Nephron (organoid): ENCODE measurements at regions not wholly inside any gene's neighbourhood (a gene's known extent, or its start where the extent isn't known, plus 50 kb on each side); places are given as distances from the start of the nearest gene placed in this dataset.
A peak's percentile ranks its signal among the peaks of the same experiment; 100 is the strongest.

Source experiments
- H3K27ac Mint-ChIP-seq, 3 experiments: 2 replicates each; pipeline ENCODE4 v1.8.0; 2020; ENCODE audit warnings: mixed read lengths in 3 of 3, mild to moderate bottlenecking in 2 of 3, moderate library complexity in 1 of 3
- H3K27me3 Mint-ChIP-seq: 2 replicates; pipeline ENCODE4 v1.8.0; 2021; ENCODE audit warnings: low read depth, mild to moderate bottlenecking, moderate library complexity, mixed read lengths
- H3K36me3 Mint-ChIP-seq: 2 replicates; pipeline ENCODE4 v1.8.0; 2020; ENCODE audit warnings: low read depth, mixed read lengths
- H3K4me1 Mint-ChIP-seq: 2 replicates; pipeline ENCODE4 v1.8.0; 2020; ENCODE audit warnings: mixed read lengths
- H3K4me3 Mint-ChIP-seq, 3 experiments: 2 replicates each; pipeline ENCODE4 v1.8.0; 2020; ENCODE audit warnings: mild to moderate bottlenecking in 3 of 3, mixed read lengths in 3 of 3, moderate library complexity in 2 of 3
- H3K9me3 Mint-ChIP-seq: 2 replicates; pipeline ENCODE4 v1.8.0; 2020; ENCODE audit warnings: mixed read lengths
- TF ChIP-seq, protein P1 (sequence below), 3 experiments: fragments of 200-600 bp; sonication (generic); IDR thresholded peaks; one replicate each; pipeline ENCODE4 v1.5.0; 2021; ENCODE audit warnings: antibody characterized with exemption in 3 of 3; ENCODE audit not compliant: unreplicated experiment in 3 of 3

DNA sequence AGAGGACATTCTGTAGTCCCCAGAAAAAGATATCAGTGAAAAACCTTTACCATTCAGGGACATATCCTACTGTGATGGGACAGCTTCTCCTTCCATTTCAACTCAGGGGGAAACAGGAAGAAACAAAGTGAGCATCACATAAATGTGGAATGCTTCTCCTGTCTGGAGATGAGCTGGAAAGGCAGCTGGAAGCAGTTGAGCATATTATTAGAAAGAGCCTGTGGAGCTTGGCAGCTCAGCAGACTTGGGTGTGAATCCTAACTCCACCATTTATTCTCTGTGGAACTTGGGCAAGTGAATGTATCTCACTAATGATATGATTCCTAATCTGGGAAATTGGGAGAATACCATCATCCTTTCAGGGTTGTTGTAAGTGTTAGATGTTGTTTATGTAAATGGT, 232.1 kb upstream of the F9 start:
- H3K9me3 Mint-ChIP-seq = no peaks in the 10 kb centered on the region
- TF ChIP-seq, protein P1, sequence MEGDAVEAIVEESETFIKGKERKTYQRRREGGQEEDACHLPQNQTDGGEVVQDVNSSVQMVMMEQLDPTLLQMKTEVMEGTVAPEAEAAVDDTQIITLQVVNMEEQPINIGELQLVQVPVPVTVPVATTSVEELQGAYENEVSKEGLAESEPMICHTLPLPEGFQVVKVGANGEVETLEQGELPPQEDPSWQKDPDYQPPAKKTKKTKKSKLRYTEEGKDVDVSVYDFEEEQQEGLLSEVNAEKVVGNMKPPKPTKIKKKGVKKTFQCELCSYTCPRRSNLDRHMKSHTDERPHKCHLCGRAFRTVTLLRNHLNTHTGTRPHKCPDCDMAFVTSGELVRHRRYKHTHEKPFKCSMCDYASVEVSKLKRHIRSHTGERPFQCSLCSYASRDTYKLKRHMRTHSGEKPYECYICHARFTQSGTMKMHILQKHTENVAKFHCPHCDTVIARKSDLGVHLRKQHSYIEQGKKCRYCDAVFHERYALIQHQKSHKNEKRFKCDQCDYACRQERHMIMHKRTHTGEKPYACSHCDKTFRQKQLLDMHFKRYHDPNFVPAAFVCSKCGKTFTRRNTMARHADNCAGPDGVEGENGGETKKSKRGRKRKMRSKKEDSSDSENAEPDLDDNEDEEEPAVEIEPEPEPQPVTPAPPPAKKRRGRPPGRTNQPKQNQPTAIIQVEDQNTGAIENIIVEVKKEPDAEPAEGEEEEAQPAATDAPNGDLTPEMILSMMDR (IDR thresholded peaks at IDR 0.05; ENCODE audit: unreplicated experiment in 3 of 3) = no peak
- peak overlapping the region; percentile 32 to 75 (median 69) for H3K27ac Mint-ChIP-seq
- H3K36me3 Mint-ChIP-seq = no peaks in the 10 kb centered on the region
- peaks cover 3% of the 10 kb centered on the region for H3K27me3 Mint-ChIP-seq
- H3K4me1 Mint-ChIP-seq = peaks cover 50% of the 10 kb centered on the region
- H3K4me3 Mint-ChIP-seq = no peak overlapping the region

- no peaks in the 10 kb centered on the region for H3K9me3 Mint-ChIP-seq
- H3K27ac Mint-ChIP-seq = peak overlapping the region; percentile 26 to 75 (median 69)
- H3K4me3 Mint-ChIP-seq = peak overlapping the region in 1 of 3 experiments; percentile 7
- H3K36me3 Mint-ChIP-seq = no peaks in the 10 kb centered on the region
- peaks cover 50% of the 10 kb centered on the region for H3K4me1 Mint-ChIP-seq
- peaks cover 3% of the 10 kb centered on the region for H3K27me3 Mint-ChIP-seq
- TF ChIP-seq, protein P1 (IDR thresholded peaks at IDR 0.05; ENCODE audit: unreplicated experiment in 3 of 3) = no peak
Measured at GRCh38 chrX:139297638-139298037, 232.9 kb upstream of the F9 start.

DNA sequence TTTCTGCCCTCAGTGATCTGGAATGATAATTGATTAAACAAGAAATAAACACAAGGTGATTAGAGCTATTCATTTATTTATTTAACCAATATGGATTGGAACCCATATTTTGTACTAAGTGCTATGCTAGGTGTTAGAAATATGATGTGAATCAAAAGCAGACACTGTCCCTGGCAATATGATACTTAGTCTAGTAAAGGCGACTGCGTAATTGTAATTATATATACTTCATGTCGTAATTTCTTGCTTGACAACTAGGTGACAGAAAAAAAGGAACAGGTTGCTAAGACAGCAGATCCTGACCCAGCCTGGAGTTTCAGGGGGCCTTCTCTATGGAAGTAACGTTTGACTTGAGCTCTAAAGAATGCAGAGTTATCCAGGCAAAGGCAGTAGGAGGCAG, 236.5 kb upstream of the F9 start:
- TF ChIP-seq, protein P1 (IDR thresholded peaks at IDR 0.05; ENCODE audit: unreplicated experiment in 3 of 3) = no peak
- Mint-ChIP-seq H3K27ac (no peak overlapping the region), H3K36me3 (no peaks in the 10 kb centered on the region), H3K9me3 (no peaks in the 10 kb centered on the region), H3K4me1 (peaks cover 40% of the 10 kb centered on the region), H3K4me3 (no peak overlapping the region), H3K27me3 (no peaks in the 10 kb centered on the region)

- Mint-ChIP-seq H3K27me3 (no peaks in the 10 kb centered on the region), H3K4me3 (no peak overlapping the region), H3K9me3 (peaks cover 2% of the 10 kb centered on the region), H3K36me3 (no peaks in the 10 kb centered on the region), H3K4me1 (peaks cover 13% of the 10 kb centered on the region), H3K27ac (no peak overlapping the region)
- TF ChIP-seq, protein P1 (IDR thresholded peaks at IDR 0.05; ENCODE audit: unreplicated experiment in 3 of 3) = no peak
Measured at GRCh38 chrX:139290310-139290709, 240.2 kb upstream of the F9 start.

- no peaks in the 10 kb centered on the region for H3K27me3 Mint-ChIP-seq
Measured at GRCh38 chrX:139287155-139287924, 243.2 kb upstream of the F9 start.

More at GRCh38 chrX:139287155-139287924, 243.2 kb upstream of the F9 start:
- H3K9me3 Mint-ChIP-seq = peaks cover 9% of the 10 kb centered on the region
- H3K4me1 Mint-ChIP-seq = no peaks in the 10 kb centered on the region
- H3K27ac Mint-ChIP-seq = no peak overlapping the region
- H3K4me3 Mint-ChIP-seq = no peak overlapping the region
- no peaks in the 10 kb centered on the region for H3K36me3 Mint-ChIP-seq
- TF ChIP-seq, protein P1 (IDR thresholded peaks at IDR 0.05; ENCODE audit: unreplicated experiment in 3 of 3) = no peak
